Caki2 (cell line): ENCODE measurements at regions not wholly inside any gene's neighbourhood (a gene's known extent, or its start where the extent isn't known, plus 50 kb on each side); places are given as distances from the start of the nearest gene placed in this dataset.
"Not testable (repeated sequence)": the region's sequence is repeated elsewhere in the genome, so short reads cannot be mapped to it uniquely, and the experiment has no call there.

Source experiments
- DNase-seq: peaks from one replicate; pipeline ENCODE4 v3.0.0-alpha.2; 2015; ENCODE audit warnings: low read depth
- in situ Hi-C: cut with HindIII; loops from 2 replicates; pipeline ENCODE4 v1.10.0; 2016; ENCODE audit warnings: low sequenced_read_pairs, low pct_unique_long_range_greater_than_20kb, mixed read lengths

GRCh38 chr12:94012590-94012989 lies 135.8 kb upstream of the PLXNC1 start:
- in situ Hi-C loops = no loop called here
- DNase-seq = no peak

- DNase-seq, in situ Hi-C loops: not testable (repeated sequence)
These were observed 131.1 kb upstream of the PLXNC1 start for GRCh38 chr12:94017247-94017646.

- DNase-seq = no peak
- in situ Hi-C loops = no loop called here
These were observed 128.0 kb upstream of the PLXNC1 start for GRCh38 chr12:94020335-94020734.

DNA sequence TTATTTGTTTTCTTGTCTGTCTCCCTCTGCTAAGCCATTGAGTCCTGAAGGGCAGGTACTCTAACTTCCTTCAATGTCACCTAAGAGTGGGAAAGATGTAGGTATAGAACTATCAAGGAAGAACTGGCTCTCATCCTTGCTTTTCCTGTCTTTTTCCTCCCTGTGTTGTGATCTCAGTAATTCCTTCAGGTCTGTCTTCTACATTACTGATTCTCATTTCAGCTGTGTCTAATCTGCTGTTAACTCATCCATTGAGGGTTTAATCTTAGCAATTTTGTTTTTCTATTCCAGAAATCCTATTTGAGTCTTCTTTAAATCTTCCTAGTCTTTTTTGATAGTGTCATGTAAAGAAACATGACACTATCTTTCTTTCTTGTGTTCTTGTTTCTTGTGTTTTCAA lies 124.5 kb upstream of the PLXNC1 start:
- in situ Hi-C loops = no loop called here
- DNase-seq = no peak

DNA sequence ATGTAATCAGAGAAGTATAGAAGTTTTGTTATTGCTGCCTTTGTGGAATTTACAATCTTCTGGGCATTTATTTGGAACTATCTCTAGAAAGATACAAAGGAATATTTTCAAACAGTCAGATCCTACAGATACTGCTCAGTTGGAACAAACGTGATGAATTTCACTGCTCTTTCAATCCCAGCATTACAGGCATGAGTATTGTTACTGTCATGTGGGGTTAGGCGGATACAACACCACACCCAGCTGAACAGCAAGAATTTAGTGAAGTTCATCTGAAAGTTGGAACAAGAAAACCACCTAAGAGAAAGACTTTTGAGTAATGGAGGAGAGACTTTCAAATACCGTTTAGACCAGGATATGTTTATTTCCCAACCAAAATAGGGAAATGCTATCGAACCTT lies 123.3 kb upstream of the PLXNC1 start:
- in situ Hi-C loops = no loop called here
- no peak for DNase-seq

DNA sequence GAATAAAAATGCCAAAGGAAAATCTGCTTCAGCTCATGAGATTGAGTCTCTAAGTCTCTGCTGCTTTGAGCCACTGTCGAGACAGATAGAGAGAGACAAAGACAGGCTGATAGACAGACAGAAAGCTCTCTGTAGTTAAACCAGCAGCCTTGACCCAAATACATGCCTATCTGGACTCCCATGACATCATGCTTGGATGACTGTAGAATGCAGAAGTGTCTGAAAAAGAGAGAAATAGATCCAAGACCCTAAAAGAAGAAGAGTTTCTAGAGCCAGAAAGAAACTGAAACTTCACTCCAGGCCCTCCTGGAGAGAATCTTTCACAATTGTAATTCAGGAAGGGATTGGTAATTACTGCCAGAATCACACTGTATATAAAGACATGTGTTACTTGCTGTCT lies 122.6 kb upstream of the PLXNC1 start:
- in situ Hi-C loops = no loop called here
- no peak for DNase-seq

DNA sequence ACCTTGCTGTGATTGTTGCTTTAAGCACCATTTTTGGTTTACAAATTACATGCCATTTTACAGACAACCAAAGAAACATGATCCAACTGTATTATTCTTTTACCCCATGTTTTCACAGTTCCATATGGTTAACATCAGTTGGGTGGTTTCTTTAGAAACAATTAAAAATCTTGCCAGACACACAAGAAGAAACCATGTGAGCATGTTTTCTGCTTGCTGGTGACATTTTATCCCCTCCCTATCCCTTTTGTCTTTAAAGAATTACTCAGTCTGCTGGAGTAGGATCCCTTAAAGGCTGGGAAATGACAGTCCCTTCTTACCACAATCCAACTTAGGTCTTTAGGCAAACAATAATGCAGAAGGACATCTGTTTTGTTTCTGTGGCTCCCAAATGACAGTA lies 121.8 kb upstream of the PLXNC1 start:
- no peak for DNase-seq
- in situ Hi-C loops = no loop called here

DNA sequence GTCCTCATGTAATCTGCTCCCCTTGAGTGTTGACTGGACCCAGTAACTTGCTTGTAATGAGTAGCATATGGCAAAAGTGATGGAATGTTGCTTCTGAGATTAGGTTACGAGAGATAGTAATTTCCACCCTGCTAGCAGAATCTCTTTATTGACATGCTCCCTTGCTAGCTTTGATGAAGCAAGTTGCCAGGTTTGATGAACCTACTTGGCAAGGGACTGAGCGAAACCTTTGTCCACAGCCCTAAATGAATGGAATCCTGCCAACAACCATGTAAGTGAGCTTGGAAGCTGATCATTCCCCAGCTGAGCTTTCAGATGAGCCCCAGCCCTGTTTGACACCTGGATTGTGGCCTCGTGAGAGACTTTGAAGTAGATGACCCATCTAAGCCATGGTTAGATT lies 120.8 kb upstream of the PLXNC1 start:
- no peak for DNase-seq
- in situ Hi-C loops = no loop called here

DNA sequence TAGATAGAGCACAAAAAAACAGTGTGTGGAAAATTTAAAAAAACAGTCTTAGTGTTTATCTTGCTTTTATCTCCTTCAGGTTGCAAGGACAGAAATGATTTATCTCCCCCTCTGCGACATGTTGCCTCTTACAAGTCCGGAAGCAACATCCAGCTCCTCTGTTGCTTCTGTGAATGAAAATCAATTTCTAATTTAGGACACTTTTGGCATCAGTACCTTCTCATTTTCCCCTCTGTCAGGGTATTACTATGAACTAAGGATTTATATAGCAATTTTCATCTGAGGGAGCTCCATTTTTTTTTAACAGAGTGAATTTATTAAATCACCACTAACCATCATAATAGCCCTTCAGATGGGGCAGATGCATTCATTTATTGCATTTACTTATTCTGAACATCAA lies 116.6 kb upstream of the PLXNC1 start:
- in situ Hi-C loops = no loop called here
- DNase-seq = no peak

DNA sequence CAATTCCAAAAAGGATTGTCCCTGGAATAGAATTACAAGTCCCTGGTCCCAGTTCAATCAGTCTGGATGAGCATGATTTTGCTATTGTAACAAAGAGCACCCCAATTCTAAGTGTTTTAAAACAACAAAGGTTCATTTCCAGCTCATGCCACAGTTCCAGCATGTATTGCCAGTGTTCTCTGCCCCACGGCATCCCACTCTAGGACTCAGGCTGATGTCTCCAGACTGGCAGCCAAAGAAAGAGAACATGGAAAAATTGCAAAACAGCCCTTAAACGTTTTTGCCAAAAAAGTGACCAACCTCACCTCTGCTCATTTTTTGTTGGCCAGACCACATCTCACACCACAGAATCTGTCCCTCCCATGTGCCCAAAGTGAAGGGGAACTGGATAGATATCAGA lies 116.0 kb upstream of the PLXNC1 start:
- in situ Hi-C loops = no loop called here

GRCh38 chr12:94033101-94033500 lies 115.3 kb upstream of the PLXNC1 start:
- no peak for DNase-seq
- in situ Hi-C loops = no loop called here

More for the DNA sequence above, 116.0 kb upstream of the PLXNC1 start:
- no peak for DNase-seq

DNA sequence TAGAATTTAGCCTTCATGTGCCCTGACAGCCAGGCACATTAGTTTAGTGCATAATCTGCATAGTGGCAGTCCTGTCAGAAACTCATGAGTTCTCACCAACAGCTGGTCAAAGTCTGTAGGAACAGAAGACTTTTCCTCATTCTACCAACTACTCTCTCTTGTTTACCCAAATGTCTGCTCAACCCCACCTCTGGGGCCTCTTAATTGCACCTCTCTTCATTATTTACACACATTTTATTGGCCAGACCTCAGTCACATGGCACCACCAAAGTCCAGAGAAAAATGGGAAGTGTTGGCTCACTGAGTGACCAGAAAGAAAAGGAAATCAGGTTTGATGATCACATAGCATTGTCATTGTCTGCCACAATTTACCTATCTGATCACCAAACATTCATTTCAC lies 114.6 kb upstream of the PLXNC1 start:
- in situ Hi-C loops = no loop called here
- no peak for DNase-seq

DNA sequence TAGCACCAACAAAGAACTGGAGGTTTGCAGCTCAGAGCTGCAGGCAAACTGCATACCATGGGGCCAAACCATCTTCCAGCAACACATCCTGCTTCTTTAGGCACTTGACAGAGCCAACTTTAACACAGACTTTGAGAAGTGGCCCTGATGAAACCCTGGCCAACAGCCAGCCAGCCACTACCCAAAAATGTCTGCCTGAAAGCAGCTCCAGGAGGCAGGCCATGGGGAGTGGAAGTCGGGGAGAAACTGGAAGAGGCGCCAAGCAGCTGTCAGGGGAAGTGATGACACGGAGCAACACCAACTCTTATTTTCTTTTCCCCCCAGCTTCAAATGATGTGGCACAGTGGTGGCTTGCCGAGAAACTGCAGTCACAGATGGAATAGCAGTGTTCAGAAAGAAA lies 110.9 kb upstream of the PLXNC1 start:
- no peak for DNase-seq
- in situ Hi-C loops = no loop called here

DNA sequence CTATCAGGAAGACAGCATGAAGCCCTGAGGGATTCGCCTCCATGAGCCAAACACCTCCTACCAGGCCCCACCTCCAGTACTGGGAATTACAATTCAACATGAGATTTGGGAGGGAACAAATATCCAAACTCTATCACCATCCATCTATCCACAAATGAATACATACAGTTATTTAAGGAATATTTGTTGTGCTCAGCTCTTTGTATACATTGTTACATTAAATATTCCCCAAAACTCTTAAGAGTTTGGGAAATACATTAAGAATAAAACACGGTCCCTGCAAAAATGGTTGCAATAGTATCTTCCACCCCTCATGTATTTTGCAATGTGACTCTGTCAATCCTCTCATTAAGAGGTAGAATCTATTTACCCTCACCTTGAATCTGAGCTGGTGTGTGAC lies 109.8 kb upstream of the PLXNC1 start:
- no peak for DNase-seq
- in situ Hi-C loops = no loop called here

DNA sequence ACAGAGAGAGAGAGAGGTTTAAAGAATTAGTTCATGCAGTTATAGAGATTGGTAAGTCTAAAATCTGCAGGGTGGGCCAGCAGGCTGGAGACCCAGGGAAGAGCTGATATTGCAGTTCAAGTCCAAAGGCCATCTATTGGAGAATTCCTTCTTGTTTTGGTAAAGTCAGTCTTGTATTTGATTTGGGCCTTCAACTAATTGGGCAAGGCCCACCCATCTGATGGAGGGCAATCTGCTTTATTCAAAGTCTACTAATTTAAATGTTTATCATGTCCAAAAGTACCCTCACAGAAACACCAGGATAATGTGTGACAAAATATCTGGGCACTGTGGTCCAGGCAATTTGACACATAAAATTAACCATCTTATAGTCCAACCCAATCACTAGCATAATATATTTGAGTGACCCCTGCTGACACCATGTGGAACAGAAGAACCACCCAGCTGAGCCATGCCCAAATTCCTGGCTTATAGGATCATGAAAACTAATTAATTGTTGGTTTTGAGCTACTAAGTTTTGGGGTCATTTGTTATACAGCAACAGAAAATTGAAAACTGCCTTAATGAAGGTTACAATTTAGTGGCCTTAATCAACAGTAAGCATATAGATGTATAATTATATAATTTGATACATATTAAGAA lies 109.1 kb upstream of the PLXNC1 start:
- DNase-seq = no peak
- in situ Hi-C loops = no loop called here

DNA sequence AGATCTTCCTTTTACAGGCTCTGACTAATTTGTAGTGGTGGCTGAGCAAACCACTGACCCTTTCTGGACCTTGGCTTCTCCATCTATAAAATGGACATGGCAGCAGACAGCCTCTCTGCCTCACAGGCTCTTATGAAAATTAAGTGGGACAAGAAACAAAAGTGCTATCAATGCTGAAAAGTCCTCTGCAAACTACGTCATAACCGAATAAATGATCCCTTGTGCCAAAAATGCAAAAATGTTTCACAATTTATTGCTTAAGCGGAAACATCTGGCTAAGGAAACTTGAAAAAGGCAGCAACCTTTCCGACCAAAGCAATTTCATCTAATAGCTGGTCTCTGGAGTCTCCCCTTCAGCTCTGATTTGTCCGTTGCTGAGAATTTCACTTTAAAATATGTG lies 108.5 kb upstream of the PLXNC1 start:
- no peak for DNase-seq
- in situ Hi-C loops = no loop called here

- no peak for DNase-seq
- in situ Hi-C loops = no loop called here
These were observed 106.5 kb upstream of the PLXNC1 start for GRCh38 chr12:94041850-94042249.

DNA sequence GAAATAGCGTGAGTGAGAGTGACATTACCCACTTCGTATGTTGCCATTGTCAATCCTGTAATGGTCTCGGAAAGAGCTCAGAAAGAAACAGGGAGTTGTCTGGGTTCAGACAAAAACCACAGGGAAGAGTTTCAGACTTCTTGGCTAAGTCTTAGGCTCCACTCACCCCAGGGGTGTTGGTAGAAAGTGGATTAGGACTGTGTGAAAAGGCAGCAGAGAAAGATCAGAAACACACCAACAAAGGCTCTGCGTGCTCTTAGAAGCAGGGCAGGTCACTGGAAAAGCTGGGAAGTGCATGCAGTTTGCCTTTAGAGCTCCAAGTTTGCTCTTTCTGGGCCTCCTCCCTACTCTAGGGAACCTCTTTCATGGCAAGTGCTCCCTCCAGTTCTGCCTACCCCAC lies 106.1 kb upstream of the PLXNC1 start:
- no peak for DNase-seq
- in situ Hi-C loops = no loop called here

- in situ Hi-C loops = no loop called here
- no peak for DNase-seq
These were observed 101.6 kb upstream of the PLXNC1 start for GRCh38 chr12:94046626-94047410.
